ENCODE measurements at regions not wholly inside any gene's neighbourhood (a gene's known extent, or its start where the extent isn't known, plus 50 kb on each side); places are given as distances from the start of the nearest gene placed in this dataset.

DNA sequence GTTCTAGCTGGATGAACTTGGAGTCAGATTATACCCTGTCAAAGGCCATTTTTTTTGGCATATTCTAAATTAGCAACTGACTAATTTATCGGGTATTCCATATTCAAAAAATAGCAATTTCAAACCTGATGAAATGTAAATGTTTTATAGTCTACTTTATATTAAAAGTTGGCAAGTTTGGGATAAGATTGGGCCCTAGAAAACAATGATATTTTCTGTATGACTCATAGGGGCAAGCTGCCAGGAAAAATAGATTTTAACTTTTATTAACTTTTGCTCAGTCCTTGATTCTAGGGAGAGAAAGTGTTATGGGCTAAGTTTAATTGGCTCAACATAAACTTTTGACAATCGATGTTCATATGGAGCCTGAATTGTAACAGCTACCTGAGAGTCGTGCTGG lies 576.9 kb upstream of the B3GALT2 start:
- Histone ChIP-seq H3K4me3 (no peak overlapping the region), H3K9me3 (no peaks in the 10 kb centered on the region), H3K36me3 (no peaks in the 10 kb centered on the region), H3K27ac (no peak overlapping the region), H3K4me1 (no peaks in the 10 kb centered on the region), H3K27me3 (no peaks in the 10 kb centered on the region)
- TF ChIP-seq POLR2A (IDR thresholded peaks at IDR 0.05) = no peak
- TF ChIP-seq, protein P1, sequence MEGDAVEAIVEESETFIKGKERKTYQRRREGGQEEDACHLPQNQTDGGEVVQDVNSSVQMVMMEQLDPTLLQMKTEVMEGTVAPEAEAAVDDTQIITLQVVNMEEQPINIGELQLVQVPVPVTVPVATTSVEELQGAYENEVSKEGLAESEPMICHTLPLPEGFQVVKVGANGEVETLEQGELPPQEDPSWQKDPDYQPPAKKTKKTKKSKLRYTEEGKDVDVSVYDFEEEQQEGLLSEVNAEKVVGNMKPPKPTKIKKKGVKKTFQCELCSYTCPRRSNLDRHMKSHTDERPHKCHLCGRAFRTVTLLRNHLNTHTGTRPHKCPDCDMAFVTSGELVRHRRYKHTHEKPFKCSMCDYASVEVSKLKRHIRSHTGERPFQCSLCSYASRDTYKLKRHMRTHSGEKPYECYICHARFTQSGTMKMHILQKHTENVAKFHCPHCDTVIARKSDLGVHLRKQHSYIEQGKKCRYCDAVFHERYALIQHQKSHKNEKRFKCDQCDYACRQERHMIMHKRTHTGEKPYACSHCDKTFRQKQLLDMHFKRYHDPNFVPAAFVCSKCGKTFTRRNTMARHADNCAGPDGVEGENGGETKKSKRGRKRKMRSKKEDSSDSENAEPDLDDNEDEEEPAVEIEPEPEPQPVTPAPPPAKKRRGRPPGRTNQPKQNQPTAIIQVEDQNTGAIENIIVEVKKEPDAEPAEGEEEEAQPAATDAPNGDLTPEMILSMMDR (IDR thresholded peaks at IDR 0.05) = no peak
- no peak for DNase-seq

DNA sequence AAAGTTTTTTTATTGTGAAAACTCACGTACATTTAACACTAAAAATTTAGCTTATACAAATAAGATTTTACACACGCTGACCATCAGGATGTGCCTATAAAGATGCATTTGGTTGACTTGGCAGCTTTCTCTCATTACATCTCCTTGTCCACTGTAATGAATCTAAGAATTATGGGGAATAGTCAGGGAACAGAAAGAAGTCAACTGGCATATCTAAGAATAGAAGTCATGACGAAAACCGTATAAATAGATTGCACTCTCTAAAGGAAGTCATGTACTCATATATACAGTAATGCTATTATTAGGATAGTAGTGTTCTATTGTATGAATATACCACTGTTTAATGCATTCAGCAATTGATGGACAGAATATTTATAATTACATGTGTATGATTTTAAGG lies 575.8 kb upstream of the B3GALT2 start:
- Histone ChIP-seq H3K4me3 (no peak overlapping the region), H3K9me3 (no peaks in the 10 kb centered on the region), H3K27me3 (no peaks in the 10 kb centered on the region), H3K4me1 (no peaks in the 10 kb centered on the region), H3K27ac (no peak overlapping the region), H3K36me3 (no peaks in the 10 kb centered on the region)
- no peak for TF ChIP-seq POLR2A (IDR thresholded peaks at IDR 0.05)
- TF ChIP-seq, protein P1 (IDR thresholded peaks at IDR 0.05) = no peak
- no peak for DNase-seq

DNA sequence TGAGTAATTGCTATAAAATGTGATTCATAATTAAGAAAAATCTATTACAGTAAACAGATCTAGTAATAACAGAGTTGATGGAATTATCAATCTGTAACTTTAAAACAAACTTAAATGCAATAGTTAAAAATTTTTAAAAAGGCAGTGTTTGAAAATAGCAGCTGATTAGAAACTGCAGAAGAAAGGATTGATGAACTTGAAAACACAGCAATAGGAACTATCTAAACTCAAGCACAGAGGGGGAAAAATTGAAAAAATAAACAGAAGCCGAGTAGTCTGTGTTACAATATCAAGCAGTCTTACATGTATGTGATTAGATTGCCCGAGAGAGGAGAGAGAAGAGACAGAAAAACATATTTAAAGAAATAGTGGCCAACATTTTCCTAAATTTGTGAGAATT lies 569.0 kb upstream of the B3GALT2 start:
- Histone ChIP-seq H3K27me3 (no peaks in the 10 kb centered on the region), H3K4me1 (no peaks in the 10 kb centered on the region), H3K9me3 (no peaks in the 10 kb centered on the region), H3K36me3 (no peaks in the 10 kb centered on the region), H3K27ac (no peak overlapping the region), H3K4me3 (no peak overlapping the region)
- TF ChIP-seq, protein P1 (IDR thresholded peaks at IDR 0.05) = no peak
- TF ChIP-seq POLR2A (IDR thresholded peaks at IDR 0.05) = no peak
- no peak for DNase-seq

DNA sequence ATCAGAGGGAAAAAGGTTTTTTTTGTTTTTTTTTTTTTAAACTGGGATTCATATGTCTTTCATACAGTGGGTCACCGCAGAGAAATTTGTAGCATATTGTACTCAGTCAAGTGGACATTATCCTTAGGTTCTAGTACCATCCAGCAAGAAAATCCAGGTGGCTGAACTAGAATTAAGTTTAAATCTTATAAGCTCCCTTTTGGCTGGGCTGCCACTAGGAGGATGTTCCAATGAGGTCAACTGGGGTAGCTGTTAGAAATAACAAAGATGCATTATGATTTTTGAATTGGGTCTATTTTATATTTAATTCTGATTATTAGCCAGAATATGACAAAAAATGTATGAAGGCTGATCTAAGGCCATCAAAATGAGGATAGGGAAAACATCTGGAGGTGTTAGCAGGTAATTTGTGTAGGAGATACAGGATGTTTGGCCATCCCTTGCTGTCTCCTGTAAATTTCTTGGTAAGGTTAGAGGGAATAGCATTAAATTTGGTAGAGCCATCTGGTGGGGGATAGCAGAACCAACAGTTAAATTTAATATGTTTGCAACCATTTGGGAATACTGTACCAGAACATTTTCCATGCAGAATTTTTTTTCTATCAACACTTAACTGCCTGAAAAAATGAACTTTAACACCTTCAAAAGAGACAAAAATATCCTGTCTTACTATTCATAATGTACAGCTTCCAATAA lies 568.5 kb upstream of the B3GALT2 start:
- no peaks in the 10 kb centered on the region for H3K4me1 ChIP-seq
- H3K9me3 ChIP-seq = no peaks in the 10 kb centered on the region
- no peak overlapping the region for H3K27ac ChIP-seq
- no peaks in the 10 kb centered on the region for H3K27me3 ChIP-seq
- no peak overlapping the region for H3K4me3 ChIP-seq
- no peaks in the 10 kb centered on the region for H3K36me3 ChIP-seq
- DNase-seq = no peak
- TF ChIP-seq POLR2A (IDR thresholded peaks at IDR 0.05) = no peak
- TF ChIP-seq, protein P1 (IDR thresholded peaks at IDR 0.05) = peak in 1 of 6 experiments; percentile 20

DNA sequence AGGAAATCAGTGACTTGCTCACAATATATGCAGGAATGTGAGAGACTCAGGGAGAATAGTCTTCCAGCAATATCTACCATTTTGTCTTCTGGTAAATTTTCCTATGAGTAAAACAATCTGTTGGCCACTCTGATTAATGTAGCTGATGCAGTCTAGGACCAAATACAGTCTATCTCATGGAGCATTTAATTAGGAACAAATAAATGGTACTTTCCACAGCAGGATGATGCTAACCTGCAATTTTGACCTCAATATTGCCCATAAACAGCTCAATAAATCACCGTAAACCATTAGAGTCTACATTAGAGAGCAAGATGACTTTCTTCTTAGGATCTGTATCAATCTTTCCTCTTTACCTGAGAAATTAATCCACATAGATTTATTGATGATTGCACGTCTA lies 567.7 kb upstream of the B3GALT2 start:
- H3K27me3 ChIP-seq = no peaks in the 10 kb centered on the region
- H3K9me3 ChIP-seq = no peaks in the 10 kb centered on the region
- no peak overlapping the region for H3K27ac ChIP-seq
- no peak overlapping the region for H3K4me3 ChIP-seq
- TF ChIP-seq, protein P1 (IDR thresholded peaks at IDR 0.05) = no peak
- no peak for TF ChIP-seq POLR2A (IDR thresholded peaks at IDR 0.05)
- no peak for DNase-seq
- H3K36me3 ChIP-seq = no peaks in the 10 kb centered on the region
- H3K4me1 ChIP-seq = no peaks in the 10 kb centered on the region
